MCF 10A (cell line): ENCODE measurements at regions not wholly inside any gene's neighbourhood (a gene's known extent, or its start where the extent isn't known, plus 50 kb on each side); places are given as distances from the start of the nearest gene placed in this dataset.

ENCODE experiments used
- BruUV-seq: library from RNA; stranded (reverse); fragments of 400-500 nt; replicated peaks from 2 replicates; lab custom pipeline; 2021; lab: Mats Ljungman, UMichigan
- CTCF ChIA-PET: fragments of 300-600 bp; sonication (Branson Sonifier 250); formaldehyde crosslinking; extraction: SDS; loops from one replicate; lab custom pipeline; 2021; ENCODE audit warnings: antibody characterized with exemption, inconsistent platforms; lab: Yijun Ruan, JAX
- POLR2A ChIA-PET: fragments of 300-600, 350-650 bp; sonication (Branson Sonifier 250); formaldehyde crosslinking; extraction: SDS; loops from one replicate; lab custom pipeline; 2020; ENCODE audit warnings: antibody characterized with exemption, inconsistent platforms; lab: Yijun Ruan, JAX
- DNase-seq: peaks from one replicate; pipeline ENCODE4 v3.0.0-alpha.2; 2018; ENCODE audit not compliant: unreplicated experiment
- H3K27ac Mint-ChIP-seq: one replicate; pipeline ENCODE4 v1.8.0; 2022; ENCODE audit warnings: mild to moderate bottlenecking, low read depth, mixed read lengths; ENCODE audit not compliant: unreplicated experiment
- H3K27me3 Mint-ChIP-seq: one replicate; pipeline ENCODE4 v1.8.0; 2022; ENCODE audit warnings: mixed read lengths; ENCODE audit not compliant: insufficient read depth, unreplicated experiment
- H3K36me3 Mint-ChIP-seq: one replicate; pipeline ENCODE4 v1.8.0; 2022; ENCODE audit warnings: mild to moderate bottlenecking, moderate library complexity, mixed read lengths; ENCODE audit not compliant: insufficient read depth, unreplicated experiment
- H3K4me1 Mint-ChIP-seq: one replicate; pipeline ENCODE4 v1.8.0; 2022; ENCODE audit warnings: mixed read lengths; ENCODE audit not compliant: insufficient read depth, unreplicated experiment
- H3K4me3 Mint-ChIP-seq: one replicate; pipeline ENCODE4 v1.8.0; 2022; ENCODE audit warnings: mild to moderate bottlenecking, moderate library complexity, mixed read lengths; ENCODE audit not compliant: unreplicated experiment
- H3K9me3 Mint-ChIP-seq: one replicate; pipeline ENCODE4 v1.8.0; 2022; ENCODE audit warnings: mixed read lengths; ENCODE audit not compliant: unreplicated experiment
- intact Hi-C: fragments of 100-400 bp; cut with micrococcal nuclease; formaldehyde crosslinking; loops from 2 replicates; pipeline ENCODE4 v1.14.1; 2022
- TF ChIP-seq, protein P1 (sequence below): fragments of 200-600 bp; IDR thresholded peaks from one replicate; pipeline ENCODE4 v1.8.0; 2022; ENCODE audit warnings: antibody characterized with exemption, mild to moderate bottlenecking; ENCODE audit not compliant: unreplicated experiment

DNA sequence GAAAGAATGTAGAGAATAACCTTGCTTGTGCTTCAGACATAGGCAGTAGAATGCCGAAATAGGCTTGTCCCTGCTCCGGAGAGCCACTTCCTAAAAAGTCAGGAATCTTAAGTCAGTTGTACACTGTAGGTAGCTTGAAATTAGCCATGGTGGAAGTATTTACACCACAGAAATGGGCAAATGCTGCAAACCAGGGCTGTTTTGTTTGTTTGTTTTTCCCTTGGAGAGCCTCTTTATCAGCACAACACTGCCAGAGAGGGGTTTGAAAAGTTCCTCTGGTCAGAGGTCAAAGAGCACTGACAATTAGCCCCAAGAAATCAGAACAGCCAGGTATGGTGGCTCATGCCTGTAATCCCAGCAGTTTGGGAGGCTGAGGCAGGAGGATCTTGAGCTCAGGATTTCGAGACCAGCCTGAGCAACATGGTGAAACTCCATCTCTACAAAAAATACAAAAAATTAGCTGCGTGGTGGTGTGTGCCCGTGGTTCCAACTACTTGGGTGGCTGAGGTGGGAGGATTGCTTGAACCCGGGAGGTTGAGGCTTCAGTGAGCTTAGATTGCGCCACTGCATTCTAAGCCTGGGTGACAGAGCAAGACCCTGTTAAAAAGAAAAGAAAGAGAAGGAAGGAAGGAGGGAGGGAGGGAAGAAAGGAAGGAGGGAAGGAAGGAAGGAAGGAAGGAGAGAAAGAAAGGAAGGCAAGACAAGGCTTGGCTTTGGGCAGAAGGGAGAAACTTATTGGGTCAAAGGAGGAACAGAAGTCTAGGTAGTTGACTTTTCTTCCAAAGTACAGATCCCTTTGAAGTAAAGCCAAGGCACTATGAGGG lies 61.0 kb upstream of the ZMYND8 start:
- intact Hi-C loops, result no loop called here
- H3K4me1 Mint-ChIP-seq, result peaks cover 7% of the 10 kb centered on the region
- no TSS peak for BruUV-seq
- no peaks in the 10 kb centered on the region for H3K36me3 Mint-ChIP-seq
- TF ChIP-seq, protein P1, sequence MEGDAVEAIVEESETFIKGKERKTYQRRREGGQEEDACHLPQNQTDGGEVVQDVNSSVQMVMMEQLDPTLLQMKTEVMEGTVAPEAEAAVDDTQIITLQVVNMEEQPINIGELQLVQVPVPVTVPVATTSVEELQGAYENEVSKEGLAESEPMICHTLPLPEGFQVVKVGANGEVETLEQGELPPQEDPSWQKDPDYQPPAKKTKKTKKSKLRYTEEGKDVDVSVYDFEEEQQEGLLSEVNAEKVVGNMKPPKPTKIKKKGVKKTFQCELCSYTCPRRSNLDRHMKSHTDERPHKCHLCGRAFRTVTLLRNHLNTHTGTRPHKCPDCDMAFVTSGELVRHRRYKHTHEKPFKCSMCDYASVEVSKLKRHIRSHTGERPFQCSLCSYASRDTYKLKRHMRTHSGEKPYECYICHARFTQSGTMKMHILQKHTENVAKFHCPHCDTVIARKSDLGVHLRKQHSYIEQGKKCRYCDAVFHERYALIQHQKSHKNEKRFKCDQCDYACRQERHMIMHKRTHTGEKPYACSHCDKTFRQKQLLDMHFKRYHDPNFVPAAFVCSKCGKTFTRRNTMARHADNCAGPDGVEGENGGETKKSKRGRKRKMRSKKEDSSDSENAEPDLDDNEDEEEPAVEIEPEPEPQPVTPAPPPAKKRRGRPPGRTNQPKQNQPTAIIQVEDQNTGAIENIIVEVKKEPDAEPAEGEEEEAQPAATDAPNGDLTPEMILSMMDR, result no peak
- H3K27me3 Mint-ChIP-seq, result no peaks in the 10 kb centered on the region
- no peak overlapping the region for H3K27ac Mint-ChIP-seq
- ChIA-PET POLR2A (interaction anchor here (0.7 to 1.0 kb wide), 3 partner anchors 11 to 61 kb away, joined by 3 to 4 read pairs (median 3); no protein-coding TSS in a partner anchor), CTCF (interaction anchor here (0.6 to 0.7 kb wide), 2 partner anchors 15 to 174 kb away, joined by 3 read pairs; no protein-coding TSS in a partner anchor)
- no peak for DNase-seq
- H3K4me3 Mint-ChIP-seq, result no peak overlapping the region
- H3K9me3 Mint-ChIP-seq, result no peaks in the 10 kb centered on the region

DNA sequence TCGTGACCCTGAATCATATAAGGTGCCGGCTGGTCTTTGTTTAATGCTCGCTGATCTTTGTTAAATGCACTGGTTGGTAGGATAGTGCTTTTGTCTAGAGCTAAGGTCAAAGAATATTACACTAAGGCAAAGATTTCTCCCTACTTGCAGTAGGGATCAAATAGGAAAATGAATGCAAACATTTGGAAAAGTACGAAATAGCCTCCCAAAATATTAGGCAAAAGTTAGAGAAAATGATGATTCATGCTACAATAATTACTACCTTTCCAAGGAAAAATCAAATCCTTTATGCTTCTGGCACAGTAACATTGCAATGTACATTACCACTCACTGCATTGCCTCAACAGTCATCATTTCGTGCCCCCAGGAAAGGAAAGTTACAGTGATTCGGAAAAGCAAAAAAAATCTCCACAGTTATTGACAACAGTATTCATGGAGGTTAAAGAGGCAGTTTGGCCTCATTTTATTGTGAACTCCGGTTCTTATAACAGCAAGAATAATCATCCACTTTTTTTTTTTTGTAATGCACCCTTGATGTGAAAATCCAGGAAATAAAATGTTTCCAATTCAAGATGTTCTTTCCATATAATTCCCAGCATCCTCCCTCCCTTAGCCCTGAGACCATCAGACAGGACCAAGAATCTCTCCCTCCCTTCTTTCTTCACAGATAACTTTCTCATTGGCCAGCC lies 61.7 kb upstream of the ZMYND8 start:
- DNase-seq, result no peak
- intact Hi-C loops, result no loop called here
- CTCF ChIA-PET, result interaction anchor here (0.6 kb wide), 2 partner anchors 9 to 174 kb away, joined by 3 read pairs; no protein-coding TSS in a partner anchor
- H3K4me1 Mint-ChIP-seq, result peaks cover 7% of the 10 kb centered on the region
- no peak overlapping the region for H3K27ac Mint-ChIP-seq
- H3K4me3 Mint-ChIP-seq, result no peak overlapping the region
- TF ChIP-seq, protein P1, result no peak
- no TSS peak for BruUV-seq
- no peaks in the 10 kb centered on the region for H3K9me3 Mint-ChIP-seq
- H3K36me3 Mint-ChIP-seq, result no peaks in the 10 kb centered on the region
- POLR2A ChIA-PET, result interaction anchor here (0.9 to 1.0 kb wide), 2 partner anchors 16 to 26 kb away, joined by 3 to 5 read pairs; no protein-coding TSS in a partner anchor
- H3K27me3 Mint-ChIP-seq, result no peaks in the 10 kb centered on the region

GRCh38 chr20:47419953-47420514 lies 63.5 kb upstream of the ZMYND8 start:
- H3K27ac Mint-ChIP-seq, result no peak overlapping the region
- no peaks in the 10 kb centered on the region for H3K27me3 Mint-ChIP-seq
- H3K9me3 Mint-ChIP-seq, result no peaks in the 10 kb centered on the region
- TF ChIP-seq, protein P1, result no peak
- no peaks in the 10 kb centered on the region for H3K36me3 Mint-ChIP-seq
- CTCF ChIA-PET, result interaction anchor here (0.6 kb wide), 1 partner anchor 201 kb away, joined by 3 read pairs; no protein-coding TSS in a partner anchor
- POLR2A ChIA-PET, result no interaction called here
- intact Hi-C loops, result no loop called here
- H3K4me1 Mint-ChIP-seq, result peaks cover 7% of the 10 kb centered on the region
- H3K4me3 Mint-ChIP-seq, result no peak overlapping the region
- DNase-seq, result no peak
- no TSS peak for BruUV-seq

- Mint-ChIP-seq H3K36me3 (no peaks in the 10 kb centered on the region), H3K9me3 (no peaks in the 10 kb centered on the region)
- DNase-seq, result no peak
Measured at GRCh38 chr20:47421076-47421475, 64.6 kb upstream of the ZMYND8 start.

More at GRCh38 chr20:47421076-47421475, 64.6 kb upstream of the ZMYND8 start:
- no peak overlapping the region for H3K4me3 Mint-ChIP-seq
- CTCF ChIA-PET, result no interaction called here
- no TSS peak for BruUV-seq
- TF ChIP-seq, protein P1, result no peak
- peaks cover 7% of the 10 kb centered on the region for H3K4me1 Mint-ChIP-seq
- no peaks in the 10 kb centered on the region for H3K27me3 Mint-ChIP-seq
- no peak overlapping the region for H3K27ac Mint-ChIP-seq
- intact Hi-C loops, result no loop called here
- POLR2A ChIA-PET, result interaction anchor here (0.6 kb wide), 1 partner anchor 40 kb away, joined by 3 read pairs; no protein-coding TSS in a partner anchor
